GM19452 (cell line): ENCODE measurements at regions not wholly inside any gene's neighbourhood (a gene's known extent, or its start where the extent isn't known, plus 50 kb on each side); places are given as distances from the start of the nearest gene placed in this dataset.
A peak's percentile ranks its signal among the peaks of the same experiment; 100 is the strongest.

ENCODE experiments used
- ATAC-seq: cut with Tn5 transposase; IDR thresholded peaks from one replicate; pipeline ENCODE4 v1.9.1; 2021; ENCODE audit not compliant: unreplicated experiment

GRCh38 chr9:108565651-108566378 lies 290.0 kb downstream of the ACTL7B start:
- ATAC-seq, result peak; percentile 76

- ATAC-seq, result no peak
Measured at GRCh38 chr9:108562176-108562575, 293.6 kb downstream of the ACTL7B start.

- no peak for ATAC-seq
Measured at GRCh38 chr9:108559432-108559831, 296.4 kb downstream of the ACTL7B start.

DNA sequence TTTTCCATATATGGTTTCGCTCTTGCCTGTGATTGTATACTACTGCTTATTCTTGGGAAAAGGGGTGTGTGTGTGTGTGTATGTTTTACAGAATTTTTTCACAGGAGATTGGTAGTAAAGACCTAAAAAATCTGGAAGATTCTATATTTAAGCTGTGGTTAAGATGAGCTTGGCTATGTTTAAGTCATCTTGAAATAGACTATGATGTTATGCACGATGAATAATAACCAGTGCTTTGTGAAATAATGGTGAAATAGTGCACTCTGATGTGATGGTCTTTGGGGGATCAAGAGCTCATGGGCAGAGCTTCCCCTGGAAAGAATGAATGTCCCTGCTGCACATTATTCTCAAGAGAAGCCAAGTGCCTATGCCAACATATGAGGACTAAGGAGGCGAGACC lies 301.0 kb downstream of the ACTL7B start:
- ATAC-seq, result no peak

- ATAC-seq, result no peak
Measured at GRCh38 chr9:108553111-108553635, 302.6 kb downstream of the ACTL7B start.

DNA sequence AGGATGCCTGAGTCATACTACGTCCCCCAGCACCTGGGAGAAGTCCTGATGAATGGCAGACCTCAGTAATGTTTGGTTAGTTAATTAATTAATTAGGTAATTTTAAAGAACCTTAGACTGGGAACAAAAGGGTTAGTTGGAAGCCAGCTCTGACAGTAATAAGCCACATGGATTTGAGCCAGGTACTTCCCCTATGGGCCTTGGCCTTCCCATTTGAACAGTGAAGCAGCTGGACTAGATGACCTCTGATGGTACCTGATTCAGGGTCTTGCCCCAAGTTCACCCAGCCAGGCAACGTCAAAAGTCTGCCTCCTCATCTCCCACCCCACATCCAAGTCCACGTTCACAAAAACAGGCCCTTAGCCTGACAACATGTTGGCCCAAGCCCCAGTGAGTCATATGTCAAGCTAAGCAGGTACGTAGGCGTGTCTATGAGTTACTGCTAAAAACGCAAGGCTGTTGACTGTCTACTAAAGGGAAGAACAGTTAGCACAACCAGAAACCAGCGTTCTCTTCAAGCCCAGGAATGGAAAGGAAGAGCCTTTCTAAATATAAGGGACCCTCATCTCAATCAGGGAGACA lies 303.2 kb downstream of the ACTL7B start:
- no peak for ATAC-seq

DNA sequence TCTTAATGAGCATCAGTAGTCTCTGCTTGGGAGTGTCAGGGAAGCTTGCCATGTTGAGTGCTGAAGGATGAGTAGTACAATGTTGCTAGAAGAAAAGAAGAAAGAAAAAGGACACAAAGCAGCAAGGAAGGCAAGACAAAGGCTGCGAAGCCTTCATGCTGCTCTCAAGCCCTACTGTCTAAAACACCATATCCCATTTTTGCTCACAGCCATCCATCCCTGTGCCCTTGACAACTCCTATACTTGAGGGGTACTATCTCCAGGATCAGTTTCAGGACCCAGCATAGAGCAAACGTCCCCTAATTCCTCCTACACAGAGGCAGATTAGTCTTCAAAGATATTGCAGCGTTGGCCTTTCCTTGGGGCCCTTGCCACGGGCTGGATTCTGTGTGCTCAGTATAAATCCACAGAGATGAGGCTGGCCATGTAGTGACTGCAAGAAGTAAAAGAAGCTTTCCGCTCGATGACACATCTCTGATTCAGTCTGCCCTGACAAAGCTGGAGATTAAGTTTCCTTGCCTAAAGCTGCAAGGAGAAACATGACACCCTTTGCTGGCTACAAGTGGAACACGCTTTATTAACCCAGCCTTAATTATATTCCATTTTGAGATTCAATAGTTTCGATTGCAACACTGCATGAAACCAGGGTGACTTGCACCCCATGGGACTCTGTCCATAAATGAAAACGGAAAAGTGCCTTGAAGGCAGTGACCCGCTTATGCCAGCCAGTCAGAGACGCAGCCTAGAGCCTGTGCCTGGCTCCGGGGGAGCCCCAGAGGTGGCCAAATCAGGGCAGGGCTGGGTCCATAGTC lies 304.6 kb downstream of the ACTL7B start:
- ATAC-seq, result no peak

GRCh38 chr9:108550106-108550505 lies 305.7 kb downstream of the ACTL7B start:
- ATAC-seq, result no peak

DNA sequence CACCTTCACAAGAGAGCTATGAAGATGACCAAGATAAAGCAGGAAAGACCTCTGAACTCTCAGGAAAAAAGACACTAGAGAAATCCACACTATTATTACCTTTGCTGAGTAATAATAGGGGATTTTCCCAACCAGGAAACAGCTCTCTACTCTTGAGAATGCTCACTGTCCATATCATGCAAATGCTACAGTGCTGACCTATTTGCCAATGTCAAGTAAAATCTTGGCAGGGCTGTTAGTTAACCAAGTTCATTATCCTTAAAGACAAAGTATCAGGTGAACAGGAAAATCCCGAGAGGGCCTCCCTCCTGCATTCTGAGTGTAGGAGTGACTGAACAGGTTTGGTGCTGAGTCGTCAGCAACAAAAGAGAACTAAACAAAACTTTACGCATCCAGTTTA lies 306.6 kb downstream of the ACTL7B start:
- no peak for ATAC-seq

DNA sequence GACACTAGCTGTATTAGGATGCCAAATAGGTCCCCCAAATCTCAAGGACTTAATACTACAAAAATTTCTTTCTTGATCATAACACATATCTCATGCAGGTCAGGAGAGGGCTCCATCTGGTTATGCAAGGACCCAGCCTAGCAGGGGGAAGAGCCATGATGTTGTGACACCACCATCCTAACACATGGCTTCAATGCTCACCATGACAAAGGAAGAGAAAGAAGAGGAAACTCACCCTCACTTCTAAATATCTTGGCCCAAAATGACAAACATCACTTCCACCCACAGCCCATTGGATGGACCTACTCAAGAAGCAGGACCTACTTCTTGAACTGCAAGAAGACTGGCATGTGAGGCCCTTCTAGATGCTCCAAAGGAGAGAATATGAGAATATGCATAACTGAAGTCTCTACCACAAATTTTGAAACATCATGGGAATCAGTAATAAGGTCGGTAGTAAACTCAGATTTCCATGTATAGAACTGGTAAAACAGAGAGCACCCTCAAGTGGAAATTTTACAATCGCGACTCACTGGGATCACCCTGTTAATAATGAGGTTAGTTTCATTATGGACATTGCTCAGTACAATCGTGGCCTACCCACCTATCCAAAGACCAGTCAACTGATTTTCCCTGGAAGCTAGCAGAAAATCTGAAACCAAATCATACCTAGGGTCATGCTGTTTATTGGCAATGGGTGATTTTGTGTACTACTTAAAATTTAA lies 308.2 kb downstream of the ACTL7B start:
- no peak for ATAC-seq

DNA sequence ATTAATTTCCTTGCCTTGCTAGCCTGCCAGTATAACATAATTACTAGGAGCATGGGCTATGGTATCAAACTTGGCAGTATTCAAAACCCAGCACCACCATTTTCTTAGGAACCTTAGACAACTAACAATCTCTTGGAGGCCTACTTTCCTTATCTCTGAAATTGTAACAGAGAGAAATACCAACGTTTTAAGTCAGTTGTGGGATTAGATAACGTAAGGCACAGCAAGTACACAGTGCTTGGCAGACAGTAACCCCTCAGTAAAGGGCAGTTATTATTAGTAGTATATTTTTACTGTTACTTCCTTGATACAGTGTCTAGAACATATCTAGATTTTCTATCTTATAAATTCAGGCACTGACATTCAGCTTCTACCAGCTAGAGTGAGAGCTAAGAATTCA lies 309.6 kb downstream of the ACTL7B start:
- ATAC-seq, result no peak

DNA sequence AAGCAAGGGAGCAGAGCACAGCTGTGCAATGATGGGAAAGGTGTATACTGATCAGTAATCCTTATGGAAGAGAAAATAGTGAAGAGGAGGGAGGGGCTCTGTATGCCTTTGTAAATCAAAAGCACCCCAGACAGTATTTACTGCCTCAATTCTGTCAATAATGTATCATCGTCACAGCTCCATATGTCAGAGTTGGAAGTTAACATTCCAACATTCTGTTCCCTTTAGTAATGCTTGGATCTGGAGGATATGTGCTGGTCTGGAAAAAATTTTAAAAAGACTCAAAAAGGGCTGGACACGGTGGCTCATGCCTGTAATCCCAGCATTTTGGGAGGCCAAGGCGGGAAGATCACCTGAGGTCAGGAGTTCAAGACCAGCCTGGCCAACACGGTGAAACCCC lies 310.4 kb downstream of the ACTL7B start:
- no peak for ATAC-seq

DNA sequence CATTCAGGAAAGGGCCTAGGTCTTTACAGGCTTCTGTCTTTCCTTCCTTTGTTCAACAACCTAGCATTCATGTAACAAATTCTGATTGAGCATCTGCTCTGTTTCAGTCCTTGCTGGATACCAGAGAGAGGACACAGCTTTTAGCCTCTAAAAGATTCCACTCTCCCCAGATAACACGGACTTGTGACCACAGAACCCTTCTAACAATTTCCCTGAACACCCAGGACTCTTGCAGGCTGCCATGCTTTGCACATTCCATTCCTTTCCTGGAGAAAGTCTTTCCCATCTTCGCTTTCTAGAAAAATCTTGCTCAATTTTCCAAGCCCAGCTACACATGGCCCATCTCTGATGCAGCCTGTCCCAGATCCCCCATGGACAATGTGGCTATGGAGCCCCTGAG lies 310.9 kb downstream of the ACTL7B start:
- no peak for ATAC-seq

- no peak for ATAC-seq
Measured at GRCh38 chr9:108543251-108543778, 312.5 kb downstream of the ACTL7B start.

DNA sequence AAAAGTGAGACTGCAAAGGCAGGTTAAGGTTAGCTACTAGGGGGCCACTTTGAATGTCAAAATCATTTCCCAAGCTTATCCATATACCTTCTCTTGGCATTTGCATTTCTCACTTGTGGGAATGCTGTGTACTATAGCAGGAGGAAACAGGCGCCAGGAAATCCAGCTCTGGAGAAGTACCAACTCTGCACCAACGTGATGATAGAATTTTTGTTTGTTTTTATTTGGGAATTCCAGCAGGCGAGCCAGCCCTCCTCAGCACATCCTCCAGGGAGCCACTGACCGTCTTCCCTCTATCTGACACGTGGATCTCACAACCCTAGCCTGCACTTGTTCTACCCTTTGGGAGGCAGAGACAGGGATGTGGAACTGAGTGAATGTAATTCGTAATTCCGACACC lies 318.0 kb downstream of the ACTL7B start:
- no peak for ATAC-seq

- no peak for ATAC-seq
Measured at GRCh38 chr9:108536836-108537601, 318.8 kb downstream of the ACTL7B start.

GRCh38 chr9:108535526-108535925 lies 320.3 kb downstream of the ACTL7B start:
- no peak for ATAC-seq

DNA sequence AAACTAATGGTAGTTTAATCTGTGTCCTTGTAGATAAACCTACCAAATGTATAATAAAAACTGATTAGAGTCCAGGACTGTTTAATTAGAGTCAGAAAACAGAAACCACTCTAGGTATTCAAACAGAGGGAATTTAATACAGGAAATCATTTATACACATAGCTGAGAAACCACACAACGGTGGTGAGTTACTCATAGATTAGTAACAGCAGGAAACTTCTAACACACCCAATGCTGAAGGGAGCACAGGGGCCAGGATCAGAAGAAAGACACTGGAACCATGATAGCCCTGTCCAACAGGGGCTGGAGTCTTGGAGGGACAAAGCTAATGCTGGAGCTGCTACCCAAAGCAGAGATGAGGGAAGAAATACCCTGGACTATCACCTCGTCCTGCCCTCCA lies 321.0 kb downstream of the ACTL7B start:
- ATAC-seq, result no peak

- no peak for ATAC-seq
Measured at GRCh38 chr9:108530141-108530540, 325.6 kb downstream of the ACTL7B start.

DNA sequence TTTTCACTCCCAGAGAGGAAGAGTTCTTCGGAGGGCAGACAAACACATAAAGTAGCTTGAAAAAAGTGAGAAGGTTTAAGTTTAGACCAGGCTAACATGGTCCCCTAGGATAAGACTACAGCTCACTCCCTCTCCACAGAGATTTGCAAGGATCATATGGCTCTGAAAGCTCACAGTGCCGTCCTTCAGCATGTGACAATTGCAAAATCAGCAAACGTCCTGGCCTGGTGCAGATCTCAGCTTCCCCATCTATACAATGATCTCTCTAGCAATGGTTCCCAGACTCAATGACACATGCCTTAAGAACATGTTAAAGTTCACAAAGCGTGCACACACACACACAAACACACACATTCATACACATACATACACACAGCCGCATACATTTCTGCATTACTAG lies 327.6 kb downstream of the ACTL7B start:
- ATAC-seq, result no peak
